ENCODE measurements at regions not wholly inside any gene's neighbourhood (a gene's known extent, or its start where the extent isn't known, plus 50 kb on each side); places are given as distances from the start of the nearest gene placed in this dataset.

- intact Hi-C loops (cut with DNase I): loop anchor here (2.0 kb wide), 1 partner anchor 367 kb away; no protein-coding TSS in a partner anchor
- DNase-seq: no peak
- Histone ChIP-seq H3K27ac (no peak overlapping the region), H3K4me3 (no peak overlapping the region), H3K36me3 (no peaks in the 10 kb centered on the region), H3K4me1 (peaks cover 0 to 11% (median 0%) of the 10 kb centered on the region in 4 donors), H3K9me3 (no peaks in the 10 kb centered on the region), H3K27me3 (no peaks in the 10 kb centered on the region)
- TF ChIP-seq EP300 (IDR thresholded peaks at IDR 0.05) (no peak), CTCF (IDR thresholded peaks at IDR 0.05) (peak in 2 of 4 experiments; percentile 19 to 34)
Observed at GRCh38 chr7:92988051-92988450, 129.7 kb downstream of the SAMD9 start.

GRCh38 chr7:92987538-92987937, 130.2 kb downstream of the SAMD9 start:
- intact Hi-C loops (cut with DNase I): no loop called here
- DNase-seq: no peak
- Histone ChIP-seq H3K4me1 (peaks cover 0 to 11% (median 0%) of the 10 kb centered on the region in 4 donors), H3K27ac (no peak overlapping the region), H3K9me3 (no peaks in the 10 kb centered on the region), H3K4me3 (no peak overlapping the region), H3K36me3 (no peaks in the 10 kb centered on the region), H3K27me3 (no peaks in the 10 kb centered on the region)
- TF ChIP-seq EP300 (IDR thresholded peaks at IDR 0.05) (no peak), CTCF (IDR thresholded peaks at IDR 0.05) (no peak), POLR2AphosphoS5 (IDR thresholded peaks at IDR 0.05) (no peak), POLR2A (IDR thresholded peaks at IDR 0.05) (no peak)
- WGBS, 2 donors: 90 to 94% methylated on average over 3 of the region's 3 CpGs

- H3K9me3 ChIP-seq: no peaks in the 10 kb centered on the region
- no peaks in the 10 kb centered on the region for H3K36me3 ChIP-seq
- H3K27me3 ChIP-seq: no peaks in the 10 kb centered on the region
- intact Hi-C loops (cut with DNase I): no loop called here
- H3K4me1 ChIP-seq: peaks cover 0 to 11% (median 0%) of the 10 kb centered on the region in 4 donors
- H3K4me3 ChIP-seq: no peak overlapping the region
- DNase-seq: no peak
- no peak for TF ChIP-seq POLR2AphosphoS5 (IDR thresholded peaks at IDR 0.05)
- TF ChIP-seq CTCF (IDR thresholded peaks at IDR 0.05): no peak
- TF ChIP-seq EP300 (IDR thresholded peaks at IDR 0.05): no peak
- TF ChIP-seq POLR2A (IDR thresholded peaks at IDR 0.05): no peak
- no peak overlapping the region for H3K27ac ChIP-seq
Observed at GRCh38 chr7:92987095-92987494, 130.7 kb downstream of the SAMD9 start.

- no peak overlapping the region for H3K27ac ChIP-seq
- no peaks in the 10 kb centered on the region for H3K27me3 ChIP-seq
- peaks cover 0 to 10% (median 0%) of the 10 kb centered on the region in 4 donors for H3K4me1 ChIP-seq
- no peak for DNase-seq
- intact Hi-C loops (cut with DNase I): no loop called here
- H3K4me3 ChIP-seq: no peak overlapping the region
- no peak for TF ChIP-seq POLR2AphosphoS5 (IDR thresholded peaks at IDR 0.05)
- TF ChIP-seq POLR2A (IDR thresholded peaks at IDR 0.05): no peak
- TF ChIP-seq CTCF (IDR thresholded peaks at IDR 0.05): no peak
- no peak for TF ChIP-seq EP300 (IDR thresholded peaks at IDR 0.05)
- no peaks in the 10 kb centered on the region for H3K36me3 ChIP-seq
- peaks cover 0 to 2% (median under 1%) of the 10 kb centered on the region in 4 donors for H3K9me3 ChIP-seq
- WGBS, 2 donors: 96 to 99% methylated on average over 1 of the region's 1 CpG
Observed at GRCh38 chr7:92982928-92983327, 134.9 kb downstream of the SAMD9 start.

- H3K9me3 ChIP-seq: peaks cover 0 to 9% (median 7%) of the 10 kb centered on the region in 4 donors
- no peak for TF ChIP-seq EP300 (IDR thresholded peaks at IDR 0.05)
- no peak for TF ChIP-seq POLR2A (IDR thresholded peaks at IDR 0.05)
- TF ChIP-seq POLR2AphosphoS5 (IDR thresholded peaks at IDR 0.05): no peak
- no peak for TF ChIP-seq CTCF (IDR thresholded peaks at IDR 0.05)
- intact Hi-C loops (cut with DNase I): no loop called here
Observed at GRCh38 chr7:92976931-92977330, 140.6 kb upstream of the CDK6 start.

More at GRCh38 chr7:92976931-92977330, 140.6 kb upstream of the CDK6 start:
- no peaks in the 10 kb centered on the region for H3K4me1 ChIP-seq
- WGBS, 2 donors: 92 to 97% methylated on average over 1 of the region's 1 CpG
- H3K27me3 ChIP-seq: no peaks in the 10 kb centered on the region
- H3K36me3 ChIP-seq: no peaks in the 10 kb centered on the region
- H3K4me3 ChIP-seq: no peak overlapping the region
- no peak for DNase-seq
- no peak overlapping the region for H3K27ac ChIP-seq

Data from sigmoid colon (tissue), 6 donors.